Effector memory CD4-positive, alpha-beta T cell (primary cell): ENCODE measurements at regions not wholly inside any gene's neighbourhood (a gene's known extent, or its start where the extent isn't known, plus 50 kb on each side); places are given as distances from the start of the nearest gene placed in this dataset.

Experiments used
- DNase-seq, 3 donors: peaks; one replicate each; pipeline ENCODE4 v3.0.0-alpha.2; 2020
- H3K27ac ChIP-seq: 2 replicates; pipeline ENCODE4 v1.7.0; 2013; ENCODE audit warnings: mild to moderate bottlenecking, low read length, moderate library complexity; ENCODE audit not compliant: insufficient read depth, poor library complexity, severe bottlenecking
- H3K27me3 ChIP-seq: replicated peaks from 2 replicates; pipeline ENCODE4 v1.7.0; 2013; ENCODE audit warnings: mild to moderate bottlenecking, low read length; ENCODE audit not compliant: insufficient read depth, control insufficient read depth, poor library complexity, severe bottlenecking
- H3K36me3 ChIP-seq: 2 replicates; pipeline ENCODE4 v1.7.0; 2013; ENCODE audit warnings: mild to moderate bottlenecking, low read length, moderate library complexity; ENCODE audit not compliant: control insufficient read depth, insufficient read depth
- H3K4me1 ChIP-seq: 2 replicates; pipeline ENCODE4 v1.7.0; 2013; ENCODE audit warnings: low read length, mild to moderate bottlenecking; ENCODE audit not compliant: control insufficient read depth, insufficient read depth, poor library complexity, severe bottlenecking
- H3K4me3 ChIP-seq: 2 replicates; pipeline ENCODE4 v1.7.0; 2013; ENCODE audit warnings: low read length, low read depth, mild to moderate bottlenecking; ENCODE audit not compliant: insufficient read depth, poor library complexity, severe bottlenecking
- H3K9me3 ChIP-seq: 2 replicates; pipeline ENCODE4 v1.7.0; 2013; ENCODE audit warnings: mild to moderate bottlenecking, low read length, moderate library complexity; ENCODE audit not compliant: control insufficient read depth

GRCh38 chr18:66695281-66695680 is 91.4 kb upstream of the CDH19 start:
- no peaks in the 10 kb centered on the region for H3K27me3 ChIP-seq
- H3K4me1 ChIP-seq = no peaks in the 10 kb centered on the region
- no peaks in the 10 kb centered on the region for H3K9me3 ChIP-seq
- H3K36me3 ChIP-seq = no peaks in the 10 kb centered on the region
- DNase-seq = no peak
- no peak overlapping the region for H3K4me3 ChIP-seq
- H3K27ac ChIP-seq = no peak overlapping the region

GRCh38 chr18:66694852-66695251 is 91.0 kb upstream of the CDH19 start:
- Histone ChIP-seq H3K4me1 (no peaks in the 10 kb centered on the region), H3K27me3 (no peaks in the 10 kb centered on the region), H3K27ac (no peak overlapping the region), H3K36me3 (no peaks in the 10 kb centered on the region), H3K9me3 (no peaks in the 10 kb centered on the region), H3K4me3 (no peak overlapping the region)
- DNase-seq = no peak

- H3K27ac ChIP-seq = no peak overlapping the region
- H3K4me3 ChIP-seq = no peak overlapping the region
- H3K4me1 ChIP-seq = no peaks in the 10 kb centered on the region
- H3K36me3 ChIP-seq = no peaks in the 10 kb centered on the region
- no peaks in the 10 kb centered on the region for H3K27me3 ChIP-seq
- H3K9me3 ChIP-seq = no peaks in the 10 kb centered on the region
- DNase-seq = no peak
Measured at GRCh38 chr18:66687635-66688034, 83.7 kb upstream of the CDH19 start.

- Histone ChIP-seq H3K4me1 (no peaks in the 10 kb centered on the region), H3K9me3 (no peaks in the 10 kb centered on the region), H3K4me3 (no peak overlapping the region), H3K27ac (no peak overlapping the region), H3K36me3 (no peaks in the 10 kb centered on the region), H3K27me3 (no peaks in the 10 kb centered on the region)
- no peak for DNase-seq
Measured at GRCh38 chr18:66682855-66683322, 79.0 kb upstream of the CDH19 start.

GRCh38 chr18:66676699-66677098 is 72.8 kb upstream of the CDH19 start:
- Histone ChIP-seq H3K4me3 (no peak overlapping the region), H3K27ac (no peak overlapping the region), H3K9me3 (no peaks in the 10 kb centered on the region), H3K36me3 (no peaks in the 10 kb centered on the region), H3K27me3 (no peaks in the 10 kb centered on the region), H3K4me1 (no peaks in the 10 kb centered on the region)
- DNase-seq = no peak

- H3K36me3 ChIP-seq = no peaks in the 10 kb centered on the region
- no peaks in the 10 kb centered on the region for H3K27me3 ChIP-seq
- DNase-seq = no peak
- H3K9me3 ChIP-seq = no peaks in the 10 kb centered on the region
- H3K4me1 ChIP-seq = no peaks in the 10 kb centered on the region
- no peak overlapping the region for H3K4me3 ChIP-seq
- no peak overlapping the region for H3K27ac ChIP-seq
Measured at GRCh38 chr18:66674286-66674685, 70.4 kb upstream of the CDH19 start.

- H3K9me3 ChIP-seq = no peaks in the 10 kb centered on the region
- H3K4me1 ChIP-seq = no peaks in the 10 kb centered on the region
Measured at GRCh38 chr18:66668706-66669105, 64.8 kb upstream of the CDH19 start.

GRCh38 chr18:66662632-66663031 is 58.7 kb upstream of the CDH19 start:
- Histone ChIP-seq H3K4me1 (no peaks in the 10 kb centered on the region), H3K27ac (no peak overlapping the region), H3K9me3 (no peaks in the 10 kb centered on the region), H3K4me3 (no peak overlapping the region), H3K27me3 (no peaks in the 10 kb centered on the region), H3K36me3 (no peaks in the 10 kb centered on the region)
- no peak for DNase-seq

More at GRCh38 chr18:66668706-66669105, 64.8 kb upstream of the CDH19 start:
- H3K36me3 ChIP-seq = no peaks in the 10 kb centered on the region
- H3K27ac ChIP-seq = no peak overlapping the region
- no peak for DNase-seq
- no peak overlapping the region for H3K4me3 ChIP-seq
- H3K27me3 ChIP-seq = no peaks in the 10 kb centered on the region

GRCh38 chr18:66655407-66655806 is 51.5 kb upstream of the CDH19 start:
- H3K36me3 ChIP-seq = no peaks in the 10 kb centered on the region
- no peaks in the 10 kb centered on the region for H3K4me1 ChIP-seq
- no peak overlapping the region for H3K27ac ChIP-seq
- no peaks in the 10 kb centered on the region for H3K9me3 ChIP-seq
- no peak for DNase-seq
- no peaks in the 10 kb centered on the region for H3K27me3 ChIP-seq
- H3K4me3 ChIP-seq = no peak overlapping the region
